BJ (cell line): ENCODE measurements at regions not wholly inside any gene's neighbourhood (a gene's known extent, or its start where the extent isn't known, plus 50 kb on each side); places are given as distances from the start of the nearest gene placed in this dataset.

ENCODE experiments used
- CTCF ChIA-PET: fragments of 350-600 bp; formaldehyde crosslinking; extraction: SDS; loops from one replicate; lab custom pipeline; 2021; ENCODE audit warnings: antibody characterized with exemption, inconsistent platforms; lab: Yijun Ruan, JAX
- POLR2A ChIA-PET: fragments of 300-600 bp; sonication (Branson Sonifier 250); formaldehyde crosslinking; extraction: SDS; loops from one replicate; lab custom pipeline; 2021; ENCODE audit warnings: antibody characterized with exemption; lab: Charles Lee
- DNase-seq: peaks from one replicate; pipeline ENCODE4 v3.0.0-alpha.2; 2011; ENCODE audit warnings: low read depth
- H3K27me3 ChIP-seq: 2 replicates; pipeline ENCODE4 v1.6.0; 2011; ENCODE audit warnings: low read length; ENCODE audit not compliant: control insufficient read depth, insufficient read depth
- H3K36me3 ChIP-seq: 2 replicates; pipeline ENCODE4 v1.5.1; 2011; ENCODE audit warnings: low read length; ENCODE audit not compliant: control insufficient read depth, insufficient read depth
- H3K4me3 ChIP-seq: 2 replicates; pipeline ENCODE4 v1.5.1; 2011; ENCODE audit warnings: low read depth, mild to moderate bottlenecking, control low read depth, low read length
- TF ChIP-seq, protein P1 (sequence below): IDR thresholded peaks from 2 replicates; pipeline ENCODE4 v1.5.1; 2011; ENCODE audit warnings: low read depth, mild to moderate bottlenecking, control low read depth, inconsistent platforms, low read length, moderate library complexity; ENCODE audit not compliant: insufficient read depth

DNA sequence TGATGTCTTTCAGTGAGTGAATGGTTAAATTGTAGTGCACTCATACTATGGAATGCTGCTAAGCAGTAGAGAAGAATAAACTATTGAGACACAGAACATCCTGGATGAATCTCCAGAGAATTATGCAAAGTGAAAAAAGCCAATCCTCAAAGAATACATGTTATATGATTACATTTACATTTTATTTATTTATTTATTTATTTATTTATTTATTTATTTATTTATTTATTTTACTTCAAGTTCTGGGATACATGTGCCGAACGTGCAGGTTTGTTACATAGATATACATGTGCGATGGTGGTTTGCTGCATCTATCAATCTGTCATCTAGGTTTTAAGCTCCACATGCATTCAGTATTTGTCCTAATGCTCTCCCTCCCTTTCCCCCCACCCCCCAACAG lies 175.8 kb upstream of the VGLL2 start:
- POLR2A ChIA-PET, result no interaction called here
- no peaks in the 10 kb centered on the region for H3K36me3 ChIP-seq
- DNase-seq, result no peak
- no peak overlapping the region for H3K4me3 ChIP-seq
- H3K27me3 ChIP-seq, result no peaks in the 10 kb centered on the region
- TF ChIP-seq, protein P1, sequence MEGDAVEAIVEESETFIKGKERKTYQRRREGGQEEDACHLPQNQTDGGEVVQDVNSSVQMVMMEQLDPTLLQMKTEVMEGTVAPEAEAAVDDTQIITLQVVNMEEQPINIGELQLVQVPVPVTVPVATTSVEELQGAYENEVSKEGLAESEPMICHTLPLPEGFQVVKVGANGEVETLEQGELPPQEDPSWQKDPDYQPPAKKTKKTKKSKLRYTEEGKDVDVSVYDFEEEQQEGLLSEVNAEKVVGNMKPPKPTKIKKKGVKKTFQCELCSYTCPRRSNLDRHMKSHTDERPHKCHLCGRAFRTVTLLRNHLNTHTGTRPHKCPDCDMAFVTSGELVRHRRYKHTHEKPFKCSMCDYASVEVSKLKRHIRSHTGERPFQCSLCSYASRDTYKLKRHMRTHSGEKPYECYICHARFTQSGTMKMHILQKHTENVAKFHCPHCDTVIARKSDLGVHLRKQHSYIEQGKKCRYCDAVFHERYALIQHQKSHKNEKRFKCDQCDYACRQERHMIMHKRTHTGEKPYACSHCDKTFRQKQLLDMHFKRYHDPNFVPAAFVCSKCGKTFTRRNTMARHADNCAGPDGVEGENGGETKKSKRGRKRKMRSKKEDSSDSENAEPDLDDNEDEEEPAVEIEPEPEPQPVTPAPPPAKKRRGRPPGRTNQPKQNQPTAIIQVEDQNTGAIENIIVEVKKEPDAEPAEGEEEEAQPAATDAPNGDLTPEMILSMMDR, result no peak
- CTCF ChIA-PET, result interaction anchor here (0.7 kb wide), 1 partner anchor 141 kb away, joined by 3 read pairs; no protein-coding TSS in a partner anchor

DNA sequence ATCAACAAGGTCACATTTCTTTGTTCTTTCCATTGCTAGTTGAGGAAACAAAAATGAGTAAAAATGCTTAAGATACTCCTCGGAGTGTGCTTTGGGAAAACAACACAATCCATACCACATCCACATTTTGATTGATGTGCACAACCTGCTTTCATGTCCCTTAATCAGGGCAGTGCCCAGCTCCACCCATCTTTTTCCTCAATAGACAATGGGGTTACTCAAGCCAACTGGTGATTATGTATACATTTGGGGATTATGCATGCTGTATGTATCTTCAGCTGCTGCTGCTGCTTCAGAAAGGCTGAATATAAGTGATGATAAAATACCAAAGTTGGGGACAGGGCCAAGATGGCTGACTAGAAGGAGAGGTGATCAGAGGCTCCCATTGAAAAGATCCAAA lies 155.2 kb upstream of the VGLL2 start:
- Histone ChIP-seq H3K27me3 (no peaks in the 10 kb centered on the region), H3K36me3 (no peaks in the 10 kb centered on the region), H3K4me3 (no peak overlapping the region)
- TF ChIP-seq, protein P1, result no peak
- CTCF ChIA-PET, result no interaction called here
- POLR2A ChIA-PET, result no interaction called here
- DNase-seq, result no peak

DNA sequence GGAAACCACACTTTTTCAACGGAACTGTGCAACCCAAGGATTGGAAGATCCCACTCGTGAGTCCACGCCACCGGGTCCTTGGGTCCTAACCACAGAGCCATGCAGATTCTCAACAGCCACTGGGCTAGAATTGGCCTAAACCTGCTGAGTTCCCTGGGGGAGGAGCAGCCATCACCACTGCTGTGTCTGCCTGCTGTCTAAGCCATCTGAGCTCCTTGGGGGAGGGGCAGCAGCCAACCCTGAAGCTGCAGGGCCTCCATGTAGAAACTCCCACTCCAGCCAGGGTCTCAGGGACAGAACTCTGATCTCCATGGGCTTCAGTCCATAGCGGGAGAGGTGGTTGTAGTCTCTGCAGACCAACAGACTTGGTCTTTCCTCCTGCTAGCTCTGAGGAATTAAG lies 154.6 kb upstream of the VGLL2 start:
- H3K27me3 ChIP-seq, result no peaks in the 10 kb centered on the region
- ChIA-PET CTCF (no interaction called here), POLR2A (no interaction called here)
- TF ChIP-seq, protein P1, result no peak
- H3K36me3 ChIP-seq, result no peaks in the 10 kb centered on the region
- DNase-seq, result no peak
- no peak overlapping the region for H3K4me3 ChIP-seq

DNA sequence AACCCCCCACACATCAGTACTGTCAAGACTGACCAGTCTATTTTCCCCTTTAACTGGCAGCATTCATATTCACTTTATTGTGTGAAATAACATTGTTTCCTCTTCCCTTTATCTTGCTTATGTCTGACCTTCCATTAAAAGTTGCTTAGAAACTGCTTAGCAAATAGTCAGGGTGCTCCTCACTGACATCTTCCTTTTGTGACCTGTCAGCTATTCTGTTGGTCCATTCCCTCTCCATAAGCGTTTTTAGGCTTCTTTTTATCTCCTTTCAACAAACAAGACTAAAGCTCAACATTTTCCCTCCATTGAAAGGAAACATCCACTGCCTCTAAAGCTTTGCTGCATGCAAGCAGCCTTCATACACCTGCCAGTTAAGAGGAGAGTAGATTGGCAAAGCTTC lies 147.7 kb upstream of the VGLL2 start:
- no peak for DNase-seq
- CTCF ChIA-PET, result no interaction called here
- Histone ChIP-seq H3K36me3 (no peaks in the 10 kb centered on the region), H3K27me3 (no peaks in the 10 kb centered on the region), H3K4me3 (no peak overlapping the region)
- TF ChIP-seq, protein P1, result no peak
- POLR2A ChIA-PET, result no interaction called here

DNA sequence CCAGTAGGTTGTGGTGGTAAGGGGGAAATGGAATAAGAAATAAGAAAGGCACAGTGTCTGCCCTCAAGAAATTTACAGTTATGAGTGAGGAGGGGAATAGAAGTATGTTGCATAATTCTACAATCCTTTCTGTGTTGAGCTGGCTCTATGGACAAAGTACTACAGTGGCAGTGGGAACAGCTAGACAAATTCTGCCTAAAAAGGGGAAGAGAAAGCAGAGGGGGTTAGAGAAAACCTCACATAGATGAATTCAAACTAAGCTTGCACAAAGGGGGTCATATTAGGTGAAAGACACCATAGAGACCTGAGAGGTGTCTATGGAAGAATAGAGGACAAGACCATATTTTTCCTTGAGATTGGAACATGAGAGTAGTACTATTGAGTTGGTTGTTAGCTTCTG lies 146.9 kb upstream of the VGLL2 start:
- Histone ChIP-seq H3K36me3 (no peaks in the 10 kb centered on the region), H3K4me3 (no peak overlapping the region), H3K27me3 (no peaks in the 10 kb centered on the region)
- TF ChIP-seq, protein P1, result no peak
- DNase-seq, result no peak
- ChIA-PET POLR2A (no interaction called here), CTCF (no interaction called here)
